DMS79 treated with DMSO at 0.1 percent for 48 hours (cell line): ENCODE measurements at regions not wholly inside any gene's neighbourhood (a gene's known extent, or its start where the extent isn't known, plus 50 kb on each side); places are given as distances from the start of the nearest gene placed in this dataset.
"Not testable (repeated sequence)": the region's sequence is repeated elsewhere in the genome, so short reads cannot be mapped to it uniquely, and the experiment has no call there.

Experiments used
- DNase-seq: peaks from one replicate; lab custom pipeline; 2025; lab: John Stamatoyannopoulos, UW

GRCh38 chr6:28585335-28585734 lies 59.7 kb downstream of the GPX5 start:
- DNase-seq = no peak

GRCh38 chr6:28586324-28586723 lies 60.6 kb downstream of the GPX5 start:
- DNase-seq = no peak

GRCh38 chr6:28586962-28587745 lies 61.5 kb downstream of the GPX5 start:
- peak; percentile 94 for DNase-seq

GRCh38 chr6:28587746-28588075 lies 62.0 kb downstream of the GPX5 start:
- DNase-seq = no peak

- no peak for DNase-seq
Observed at GRCh38 chr6:28588666-28589065, 63.0 kb downstream of the GPX5 start.

GRCh38 chr6:28589234-28589956 lies 63.7 kb downstream of the GPX5 start:
- no peak for DNase-seq

GRCh38 chr6:28589957-28590349 lies 64.3 kb downstream of the GPX5 start:
- DNase-seq = no peak

GRCh38 chr6:28597217-28597835 lies 71.6 kb downstream of the GPX5 start:
- peak; percentile 12 for DNase-seq

GRCh38 chr6:28597924-28598722 lies 72.4 kb downstream of the GPX5 start:
- DNase-seq = no peak

- no peak for DNase-seq
Observed at GRCh38 chr6:28598757-28599686, 73.3 kb downstream of the GPX5 start.

- DNase-seq = no peak
Observed at GRCh38 chr6:28600245-28600644, 74.6 kb downstream of the GPX5 start.

GRCh38 chr6:28603891-28604290 lies 78.2 kb downstream of the GPX5 start:
- DNase-seq = no peak

GRCh38 chr6:28606424-28607391 lies 81.0 kb downstream of the GPX5 start:
- DNase-seq = peak; percentile 81

- no peak for DNase-seq
Observed at GRCh38 chr6:28607990-28608389, 82.3 kb downstream of the GPX5 start.

- DNase-seq = no peak
Observed at GRCh38 chr6:28609672-28610071, 84.0 kb downstream of the GPX5 start.

- no peak for DNase-seq
Observed at GRCh38 chr6:28615616-28615954, 89.9 kb downstream of the GPX5 start.

- DNase-seq = no peak
Observed at GRCh38 chr6:28615955-28616747, 90.5 kb downstream of the GPX5 start.

- no peak for DNase-seq
Observed at GRCh38 chr6:28618898-28619555, 93.3 kb downstream of the GPX5 start.

GRCh38 chr6:28621268-28621667 lies 95.6 kb downstream of the GPX5 start:
- DNase-seq = not testable (repeated sequence)
